Body of pancreas (tissue), 4 donors: ENCODE measurements at regions not wholly inside any gene's neighbourhood (a gene's known extent, or its start where the extent isn't known, plus 50 kb on each side); places are given as distances from the start of the nearest gene placed in this dataset.

Experiments
- POLR2A ChIP-seq, 3 donors: fragments of 450-650 bp; IDR thresholded peaks; one replicate each; pipeline ENCODE4 v1.6.1; 2016; ENCODE audit warnings: antibody characterized with exemption in 3 of 3, mild to moderate bottlenecking in 2 of 3
- TF ChIP-seq, protein P1 (sequence below), 7 experiments: fragments of 450-650 bp in 4 of 7; fragments of 200-600 bp in 3 of 7; sonication (generic) in 3 of 7; IDR thresholded peaks; one replicate each; pipeline ENCODE4 v1.5.1; 2016 to 2019; ENCODE audit warnings: antibody characterized with exemption in 7 of 7

DNA sequence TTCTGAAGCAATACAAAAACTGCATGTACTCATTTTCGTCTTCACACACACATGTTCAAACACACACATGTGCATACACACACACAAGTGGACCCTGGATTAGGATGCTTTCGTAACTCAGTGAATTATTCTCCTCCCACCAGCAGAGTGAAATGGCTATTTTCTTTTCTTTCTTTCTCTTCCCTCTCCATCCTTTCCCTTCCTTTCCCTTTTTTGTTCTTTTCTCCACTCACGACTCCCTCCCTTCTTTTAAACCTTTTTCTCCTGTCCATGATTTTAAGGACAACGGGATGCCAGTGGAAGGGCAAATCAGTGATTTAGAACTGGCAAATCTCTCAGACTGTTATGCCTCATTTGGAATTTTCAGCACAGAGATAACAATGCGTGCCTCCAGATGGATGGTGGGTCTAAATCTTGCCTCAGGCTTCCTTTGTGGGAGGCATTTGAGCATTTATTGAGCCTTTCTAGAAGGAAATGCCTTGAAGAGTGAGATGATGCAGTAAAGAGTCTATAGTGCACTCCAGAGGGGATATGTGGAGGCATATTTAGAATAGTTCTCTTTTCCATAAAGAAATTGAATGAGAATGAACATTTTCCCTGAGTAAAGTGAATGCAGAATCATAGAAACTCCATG lies 130.4 kb upstream of the SLC7A14 start:
- TF ChIP-seq, protein P1, sequence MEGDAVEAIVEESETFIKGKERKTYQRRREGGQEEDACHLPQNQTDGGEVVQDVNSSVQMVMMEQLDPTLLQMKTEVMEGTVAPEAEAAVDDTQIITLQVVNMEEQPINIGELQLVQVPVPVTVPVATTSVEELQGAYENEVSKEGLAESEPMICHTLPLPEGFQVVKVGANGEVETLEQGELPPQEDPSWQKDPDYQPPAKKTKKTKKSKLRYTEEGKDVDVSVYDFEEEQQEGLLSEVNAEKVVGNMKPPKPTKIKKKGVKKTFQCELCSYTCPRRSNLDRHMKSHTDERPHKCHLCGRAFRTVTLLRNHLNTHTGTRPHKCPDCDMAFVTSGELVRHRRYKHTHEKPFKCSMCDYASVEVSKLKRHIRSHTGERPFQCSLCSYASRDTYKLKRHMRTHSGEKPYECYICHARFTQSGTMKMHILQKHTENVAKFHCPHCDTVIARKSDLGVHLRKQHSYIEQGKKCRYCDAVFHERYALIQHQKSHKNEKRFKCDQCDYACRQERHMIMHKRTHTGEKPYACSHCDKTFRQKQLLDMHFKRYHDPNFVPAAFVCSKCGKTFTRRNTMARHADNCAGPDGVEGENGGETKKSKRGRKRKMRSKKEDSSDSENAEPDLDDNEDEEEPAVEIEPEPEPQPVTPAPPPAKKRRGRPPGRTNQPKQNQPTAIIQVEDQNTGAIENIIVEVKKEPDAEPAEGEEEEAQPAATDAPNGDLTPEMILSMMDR (IDR thresholded peaks at IDR 0.05), result no peak
- no peak for TF ChIP-seq POLR2A (IDR thresholded peaks at IDR 0.05)
